Nephron progenitor cell (in vitro differentiated cells): ENCODE measurements at regions not wholly inside any gene's neighbourhood (a gene's known extent, or its start where the extent isn't known, plus 50 kb on each side); places are given as distances from the start of the nearest gene placed in this dataset.

ENCODE experiments used
- DNase-seq: peaks from one replicate; pipeline ENCODE4 v3.0.0; 2021
- H3K27ac Mint-ChIP-seq: 2 replicates; pipeline ENCODE4 v1.8.0; 2021; ENCODE audit warnings: mild to moderate bottlenecking, moderate library complexity, mixed read lengths
- H3K27me3 Mint-ChIP-seq: 2 replicates; pipeline ENCODE4 v1.8.0; 2021; ENCODE audit warnings: mild to moderate bottlenecking, low read depth, mixed read lengths; ENCODE audit not compliant: poor library complexity
- H3K36me3 Mint-ChIP-seq: 2 replicates; pipeline ENCODE4 v1.8.0; 2021; ENCODE audit warnings: low read depth, mixed read lengths
- H3K4me1 Mint-ChIP-seq: 2 replicates; pipeline ENCODE4 v1.8.0; 2021; ENCODE audit warnings: mixed read lengths
- H3K4me3 Mint-ChIP-seq: 2 replicates; pipeline ENCODE4 v1.8.0; 2021; ENCODE audit warnings: mild to moderate bottlenecking, moderate library complexity, mixed read lengths
- H3K9me3 Mint-ChIP-seq: 2 replicates; pipeline ENCODE4 v1.8.0; 2021; ENCODE audit warnings: mild to moderate bottlenecking, moderate library complexity, mixed read lengths
- TF ChIP-seq, protein P1 (sequence below): fragments of 200-600 bp; sonication (generic); IDR thresholded peaks from 2 replicates; pipeline ENCODE4 v1.5.0; 2021; ENCODE audit warnings: antibody characterized with exemption

DNA sequence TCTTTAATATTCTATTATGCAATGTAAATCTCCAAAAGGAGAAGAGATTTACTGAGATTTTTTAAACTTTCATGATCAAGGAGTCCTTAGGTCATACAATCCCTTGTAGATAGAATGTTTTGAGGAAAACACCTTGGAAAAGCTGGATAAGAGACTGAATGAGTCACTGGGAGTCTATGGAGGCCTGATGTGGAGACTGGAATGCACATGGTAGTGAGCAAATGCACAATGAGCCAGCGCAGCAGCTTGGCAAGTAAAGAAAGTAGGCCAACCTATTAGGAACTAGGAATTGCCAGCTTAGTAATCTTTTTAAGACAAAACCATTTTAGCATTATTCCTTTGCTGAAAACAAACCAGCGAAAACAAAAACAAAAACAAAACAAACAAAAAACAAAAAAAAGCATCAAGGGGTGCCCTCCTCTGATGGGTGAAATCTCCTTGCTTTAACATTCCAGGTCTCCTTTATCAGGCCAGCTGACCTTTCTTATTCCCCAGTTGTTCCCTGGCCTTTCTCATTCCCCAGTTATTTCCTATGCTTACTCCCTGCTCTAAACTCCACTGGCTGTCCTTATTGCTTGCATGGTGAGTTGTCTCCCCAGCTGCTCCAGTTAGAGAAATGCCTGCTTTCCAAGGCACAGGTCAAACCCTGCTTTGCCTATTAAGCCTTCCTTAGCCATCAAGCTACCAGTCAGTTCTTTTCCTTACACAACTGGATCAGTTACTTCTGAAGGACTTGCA is 135.8 kb downstream of the PLCE1 start:
- Mint-ChIP-seq H3K9me3 (no peaks in the 10 kb centered on the region), H3K4me3 (no peak overlapping the region), H3K27ac (no peak overlapping the region), H3K27me3 (peaks cover 4% of the 10 kb centered on the region), H3K36me3 (no peaks in the 10 kb centered on the region), H3K4me1 (peaks cover 4% of the 10 kb centered on the region)
- TF ChIP-seq, protein P1, sequence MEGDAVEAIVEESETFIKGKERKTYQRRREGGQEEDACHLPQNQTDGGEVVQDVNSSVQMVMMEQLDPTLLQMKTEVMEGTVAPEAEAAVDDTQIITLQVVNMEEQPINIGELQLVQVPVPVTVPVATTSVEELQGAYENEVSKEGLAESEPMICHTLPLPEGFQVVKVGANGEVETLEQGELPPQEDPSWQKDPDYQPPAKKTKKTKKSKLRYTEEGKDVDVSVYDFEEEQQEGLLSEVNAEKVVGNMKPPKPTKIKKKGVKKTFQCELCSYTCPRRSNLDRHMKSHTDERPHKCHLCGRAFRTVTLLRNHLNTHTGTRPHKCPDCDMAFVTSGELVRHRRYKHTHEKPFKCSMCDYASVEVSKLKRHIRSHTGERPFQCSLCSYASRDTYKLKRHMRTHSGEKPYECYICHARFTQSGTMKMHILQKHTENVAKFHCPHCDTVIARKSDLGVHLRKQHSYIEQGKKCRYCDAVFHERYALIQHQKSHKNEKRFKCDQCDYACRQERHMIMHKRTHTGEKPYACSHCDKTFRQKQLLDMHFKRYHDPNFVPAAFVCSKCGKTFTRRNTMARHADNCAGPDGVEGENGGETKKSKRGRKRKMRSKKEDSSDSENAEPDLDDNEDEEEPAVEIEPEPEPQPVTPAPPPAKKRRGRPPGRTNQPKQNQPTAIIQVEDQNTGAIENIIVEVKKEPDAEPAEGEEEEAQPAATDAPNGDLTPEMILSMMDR, result no peak
- no peak for DNase-seq

DNA sequence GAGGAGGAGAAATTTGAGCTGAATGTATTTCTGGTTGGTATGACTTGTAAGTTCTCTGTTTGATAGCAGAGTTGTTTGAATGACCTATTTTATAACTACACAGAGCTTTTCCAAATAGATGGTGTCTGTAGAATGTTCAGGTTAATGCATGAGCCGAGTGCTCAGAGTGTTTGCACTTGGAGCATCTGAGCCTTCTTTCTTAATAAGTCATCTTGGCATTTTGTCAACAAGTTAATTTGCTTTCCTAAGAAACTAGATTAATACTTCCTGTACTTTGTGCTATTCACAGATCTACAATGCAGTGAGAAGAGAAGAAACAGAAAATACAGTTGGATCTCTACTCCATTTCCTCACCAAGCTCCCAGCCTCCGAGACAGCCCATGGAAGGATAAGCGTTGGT is 138.2 kb downstream of the PLCE1 start:
- no peaks in the 10 kb centered on the region for H3K9me3 Mint-ChIP-seq
- no peaks in the 10 kb centered on the region for H3K36me3 Mint-ChIP-seq
- peaks cover 4% of the 10 kb centered on the region for H3K27me3 Mint-ChIP-seq
- no peak overlapping the region for H3K27ac Mint-ChIP-seq
- no peak for DNase-seq
- peaks cover 4% of the 10 kb centered on the region for H3K4me1 Mint-ChIP-seq
- TF ChIP-seq, protein P1, result no peak
- H3K4me3 Mint-ChIP-seq, result no peak overlapping the region

DNA sequence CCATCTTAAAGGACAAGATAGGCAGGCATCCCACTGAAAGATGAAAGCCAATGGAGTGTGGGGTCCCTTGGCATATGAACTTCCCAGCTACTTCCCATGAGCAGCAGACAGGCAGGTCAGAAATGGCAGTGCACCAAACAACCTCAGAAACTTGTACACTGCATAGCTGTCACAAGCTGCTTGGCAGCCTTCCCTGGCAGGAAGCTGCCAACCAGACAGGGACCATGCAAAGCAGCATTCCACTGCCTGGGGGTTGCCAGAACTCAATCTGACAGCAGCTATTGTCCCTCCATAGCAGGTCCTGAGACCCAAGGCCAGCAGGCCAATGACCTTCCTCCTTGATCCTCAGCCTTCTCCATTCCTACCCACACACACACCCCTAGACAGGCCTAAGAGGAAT is 139.5 kb downstream of the PLCE1 start:
- no peak overlapping the region for H3K4me3 Mint-ChIP-seq
- H3K9me3 Mint-ChIP-seq, result no peaks in the 10 kb centered on the region
- H3K36me3 Mint-ChIP-seq, result no peaks in the 10 kb centered on the region
- TF ChIP-seq, protein P1, result no peak
- no peak for DNase-seq
- no peak overlapping the region for H3K27ac Mint-ChIP-seq
- H3K4me1 Mint-ChIP-seq, result peaks cover 4% of the 10 kb centered on the region
- peaks cover 4% of the 10 kb centered on the region for H3K27me3 Mint-ChIP-seq

DNA sequence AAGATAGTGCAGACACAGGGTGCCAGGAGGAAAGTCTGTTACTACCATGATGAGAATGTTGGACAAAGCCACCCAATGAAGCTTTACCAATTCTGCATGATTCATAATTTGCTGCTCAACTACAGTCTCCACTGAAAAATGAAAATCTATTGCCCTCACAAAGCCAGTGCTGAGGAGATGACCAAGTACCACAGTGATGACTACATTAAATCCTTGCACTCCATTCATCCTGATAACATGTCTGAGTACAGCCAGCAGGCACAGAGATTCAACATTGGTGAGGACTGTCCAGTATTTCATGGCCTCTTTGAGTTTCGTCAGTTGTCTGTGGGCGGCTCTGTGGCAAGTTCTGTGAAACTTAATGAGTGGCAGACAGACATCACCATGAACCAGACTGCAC is 144.0 kb downstream of the PLCE1 start:
- DNase-seq, result no peak
- no peak overlapping the region for H3K27ac Mint-ChIP-seq
- no peaks in the 10 kb centered on the region for H3K9me3 Mint-ChIP-seq
- H3K4me1 Mint-ChIP-seq, result no peaks in the 10 kb centered on the region
- H3K27me3 Mint-ChIP-seq, result no peaks in the 10 kb centered on the region
- H3K36me3 Mint-ChIP-seq, result no peaks in the 10 kb centered on the region
- TF ChIP-seq, protein P1, result no peak
- H3K4me3 Mint-ChIP-seq, result no peak overlapping the region

DNA sequence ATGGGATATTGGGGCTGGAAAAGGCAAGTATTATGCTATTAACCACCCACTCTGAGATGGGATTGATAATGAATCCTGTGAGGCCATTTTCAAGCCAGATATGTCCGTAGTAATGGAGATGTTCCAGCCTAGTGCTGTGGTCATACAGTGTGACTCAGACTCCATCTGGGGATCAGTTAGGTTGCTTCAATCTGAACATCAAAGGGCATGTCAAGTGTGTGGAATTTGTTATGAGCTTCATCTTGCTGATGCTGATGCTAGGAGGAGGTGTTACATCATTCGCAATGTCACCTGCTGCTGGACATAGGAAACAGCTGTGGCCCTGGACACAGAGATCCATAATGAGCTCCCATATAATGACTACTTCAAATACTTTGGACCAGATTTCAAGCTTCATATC is 144.7 kb downstream of the PLCE1 start:
- DNase-seq, result no peak
- no peaks in the 10 kb centered on the region for H3K4me1 Mint-ChIP-seq
- H3K9me3 Mint-ChIP-seq, result no peaks in the 10 kb centered on the region
- H3K27me3 Mint-ChIP-seq, result no peaks in the 10 kb centered on the region
- no peak overlapping the region for H3K27ac Mint-ChIP-seq
- TF ChIP-seq, protein P1, result no peak
- no peaks in the 10 kb centered on the region for H3K36me3 Mint-ChIP-seq
- no peak overlapping the region for H3K4me3 Mint-ChIP-seq

DNA sequence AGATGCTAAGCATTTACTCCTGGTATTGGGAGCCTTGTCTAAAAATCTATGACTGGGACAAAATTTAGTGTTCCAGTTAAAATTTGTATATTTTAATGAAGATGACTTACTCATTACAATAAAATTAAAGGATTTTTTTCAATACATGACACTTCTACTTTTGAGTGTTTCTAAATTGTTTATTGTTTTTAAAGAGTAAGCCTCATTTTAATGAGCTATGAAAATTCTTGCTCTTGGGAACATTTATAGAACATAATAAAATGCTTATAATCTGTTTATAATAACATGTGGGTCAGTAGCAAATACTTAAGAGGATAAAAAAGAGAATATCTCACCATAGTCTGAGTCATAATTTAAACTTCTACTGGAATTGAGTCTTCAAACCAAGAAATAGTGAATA is 149.5 kb downstream of the PLCE1 start:
- H3K4me1 Mint-ChIP-seq, result no peaks in the 10 kb centered on the region

More for the DNA sequence above, 149.5 kb downstream of the PLCE1 start:
- no peak for DNase-seq
- Mint-ChIP-seq H3K27ac (no peak overlapping the region), H3K36me3 (no peaks in the 10 kb centered on the region), H3K4me3 (no peak overlapping the region), H3K9me3 (no peaks in the 10 kb centered on the region), H3K27me3 (peaks cover 1% of the 10 kb centered on the region)
- TF ChIP-seq, protein P1, result no peak
